Stimulated activated CD4-positive, alpha-beta T cell treated with anti-CD3 and anti-CD28 coated beads, Interleukin-15, amount 100 ng/mL, for 24 hours (primary cell): ENCODE measurements at regions not wholly inside any gene's neighbourhood (a gene's known extent, or its start where the extent isn't known, plus 50 kb on each side); places are given as distances from the start of the nearest gene placed in this dataset.

Experiments used
- DNase-seq: peaks from one replicate; pipeline ENCODE4 v3.0.0-alpha.2; 2020

DNA sequence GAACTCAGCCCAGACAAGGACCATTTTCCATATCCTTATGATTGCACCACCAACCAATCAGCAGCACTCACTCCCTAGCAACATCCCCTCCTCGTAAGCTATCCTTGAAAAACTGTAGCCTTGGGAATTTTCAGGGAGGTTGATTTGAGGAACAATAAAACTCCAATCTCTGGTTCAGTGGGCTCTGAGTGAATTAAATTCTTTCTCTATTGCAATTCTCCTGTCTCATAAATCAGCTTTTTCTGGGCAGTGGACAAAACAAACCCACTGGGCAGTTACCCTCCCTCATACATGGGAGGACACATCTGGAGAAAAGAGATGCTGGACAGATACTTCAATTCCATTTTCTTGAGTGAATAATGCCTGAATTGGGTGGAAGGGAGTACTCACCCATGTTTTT is 115.4 kb upstream of the STXBP5 start:
- DNase-seq: no peak

GRCh38 chr6:147095316-147095715 is 108.9 kb upstream of the STXBP5 start:
- DNase-seq: no peak

DNA sequence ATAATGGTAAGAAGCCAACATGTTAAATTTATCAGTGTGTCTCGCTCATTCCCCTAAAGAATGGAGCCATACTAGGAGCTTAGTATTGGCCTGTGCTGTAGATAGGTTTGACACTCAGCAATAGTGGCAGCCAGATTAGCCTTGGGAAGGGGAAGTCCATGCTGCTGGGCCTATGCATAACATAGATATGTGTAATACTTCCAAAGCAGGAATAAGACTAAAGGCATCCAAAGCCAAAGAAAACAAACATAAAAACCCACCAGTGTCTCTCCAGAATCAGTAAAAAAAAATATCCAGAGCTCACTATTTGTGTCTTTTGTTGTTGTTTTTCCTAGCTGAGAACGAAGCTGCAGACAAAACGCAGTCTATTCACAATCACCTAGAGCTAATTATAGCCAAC is 104.2 kb upstream of the STXBP5 start:
- no peak for DNase-seq

GRCh38 chr6:147103007-147103406 is 101.2 kb upstream of the STXBP5 start:
- DNase-seq: no peak

GRCh38 chr6:147103694-147104093 is 100.5 kb upstream of the STXBP5 start:
- no peak for DNase-seq

DNA sequence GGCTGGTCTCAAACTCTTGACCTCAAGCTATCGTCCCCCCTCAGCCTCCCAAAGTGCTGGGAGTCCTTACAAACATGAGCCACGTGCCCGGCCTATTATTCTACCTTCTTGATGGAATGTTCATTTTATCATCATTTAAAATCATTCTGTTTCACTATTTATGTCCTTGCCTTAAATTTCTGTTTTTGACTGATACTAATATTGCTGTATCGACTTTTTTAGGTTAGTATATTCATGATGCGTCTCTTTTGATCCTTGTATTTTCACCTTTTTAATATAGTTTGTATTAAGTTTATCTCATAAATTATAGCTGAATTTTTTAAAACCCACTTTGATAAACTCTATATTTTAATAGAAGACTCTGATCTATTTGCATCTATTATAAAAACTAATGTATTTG is 98.4 kb upstream of the STXBP5 start:
- no peak for DNase-seq

- no peak for DNase-seq
These were observed 97.3 kb upstream of the STXBP5 start for GRCh38 chr6:147106759-147107401.

DNA sequence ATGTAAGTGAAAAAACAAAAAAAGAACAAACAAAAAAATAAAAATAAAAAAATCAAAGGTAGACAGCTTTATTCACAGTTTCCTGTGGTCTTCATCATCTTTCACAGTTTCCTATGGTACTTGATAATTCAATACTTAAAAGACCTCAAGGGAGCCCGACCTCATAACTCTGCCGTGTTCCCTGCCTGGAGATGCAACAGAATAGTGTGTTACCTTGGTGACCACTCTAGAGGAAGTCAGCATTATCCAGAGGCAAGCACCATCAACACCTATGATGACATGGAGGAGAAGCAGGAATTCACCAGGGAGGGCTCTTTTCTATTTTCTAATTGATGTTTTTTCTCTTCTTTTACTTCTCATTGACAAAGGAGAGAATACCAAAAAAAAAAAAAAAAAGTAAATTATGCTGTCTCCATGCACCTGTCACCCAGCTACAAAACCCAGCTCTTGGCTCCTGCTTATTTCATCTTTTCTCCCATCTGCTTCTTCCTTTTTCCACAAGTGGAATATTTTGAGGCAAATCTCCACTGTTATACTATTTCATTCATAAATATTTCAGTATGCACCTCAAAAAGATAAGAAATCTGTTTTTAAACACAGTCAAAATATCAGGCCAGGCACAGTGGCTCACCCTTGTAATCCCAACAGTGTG is 95.8 kb upstream of the STXBP5 start:
- DNase-seq: no peak

DNA sequence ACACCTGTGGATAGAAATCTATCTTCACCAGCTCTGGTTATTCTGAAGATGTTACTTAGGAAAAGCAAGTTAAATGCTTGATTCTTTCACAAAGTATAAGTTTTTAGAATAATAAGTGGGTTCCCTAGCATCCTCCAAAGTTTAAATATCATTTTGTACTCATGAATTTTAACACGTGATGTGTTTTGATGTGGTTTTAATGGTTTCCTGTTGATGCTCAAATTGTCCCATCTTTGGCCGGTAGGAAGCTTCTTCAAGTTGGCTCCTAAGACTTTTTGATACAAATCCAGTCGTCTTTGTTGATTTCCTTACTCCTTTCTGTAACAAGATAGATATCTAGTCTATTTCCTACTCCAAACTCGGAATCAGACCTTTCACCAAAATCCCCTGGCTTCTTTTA is 94.5 kb upstream of the STXBP5 start:
- no peak for DNase-seq

DNA sequence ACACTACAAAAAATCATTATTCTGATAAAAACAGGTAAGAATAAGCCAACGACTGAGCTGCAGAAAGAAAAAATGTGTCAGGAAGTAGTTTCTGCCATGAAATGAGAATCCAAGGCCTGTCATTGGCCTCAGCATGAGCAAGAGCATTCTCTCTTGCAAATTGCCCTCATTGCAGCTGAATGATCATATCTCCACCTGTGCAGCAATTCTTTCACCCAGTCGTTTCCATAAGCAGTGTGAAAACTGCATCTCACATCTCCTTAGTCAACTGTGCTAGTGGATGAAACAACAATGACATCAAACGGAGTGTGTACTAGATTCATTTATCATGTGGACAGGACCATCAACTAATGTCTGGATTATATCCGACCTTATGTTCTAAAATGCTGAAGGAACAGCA is 88.2 kb upstream of the STXBP5 start:
- no peak for DNase-seq

GRCh38 chr6:147117011-147117410 is 87.2 kb upstream of the STXBP5 start:
- DNase-seq: no peak

GRCh38 chr6:147117580-147117979 is 86.6 kb upstream of the STXBP5 start:
- no peak for DNase-seq

DNA sequence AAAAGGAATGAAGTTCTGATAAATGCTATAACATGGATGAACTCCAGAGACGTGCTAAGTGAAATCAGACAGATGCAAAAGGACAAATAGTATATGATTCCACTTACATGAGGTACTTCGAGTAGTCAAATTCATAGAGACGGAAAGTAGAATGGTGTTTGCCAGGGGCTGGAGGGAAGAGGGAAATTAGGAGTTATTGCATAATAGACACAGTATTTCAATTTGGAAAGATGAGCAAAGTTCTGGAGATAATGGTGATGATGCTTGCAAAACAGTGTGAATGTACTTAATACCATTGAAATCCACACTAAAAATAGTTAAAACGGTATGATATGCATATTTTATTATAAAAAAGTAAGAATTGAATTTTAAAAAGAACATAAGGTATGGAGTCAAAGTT is 84.9 kb upstream of the STXBP5 start:
- DNase-seq: no peak

DNA sequence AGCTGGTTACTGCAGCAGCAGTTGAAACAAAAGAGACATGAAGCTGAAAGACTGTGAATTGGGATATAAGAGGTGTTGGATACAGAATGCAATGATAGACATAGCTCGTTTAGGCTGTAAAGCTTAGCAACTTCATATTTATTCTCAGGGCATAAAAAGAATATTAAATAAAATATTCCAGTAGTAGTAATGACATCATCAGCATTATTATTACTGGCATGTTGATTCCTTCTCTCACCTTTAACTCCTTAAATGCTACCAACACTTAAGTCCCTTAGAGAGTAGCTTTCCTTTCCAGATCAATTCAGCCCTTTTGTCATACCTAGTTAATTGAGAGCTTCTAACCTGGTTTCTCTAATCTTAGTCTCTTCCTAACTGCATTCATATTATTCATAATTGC is 81.4 kb upstream of the STXBP5 start:
- DNase-seq: no peak

GRCh38 chr6:147126618-147127022 is 77.6 kb upstream of the STXBP5 start:
- DNase-seq: no peak

DNA sequence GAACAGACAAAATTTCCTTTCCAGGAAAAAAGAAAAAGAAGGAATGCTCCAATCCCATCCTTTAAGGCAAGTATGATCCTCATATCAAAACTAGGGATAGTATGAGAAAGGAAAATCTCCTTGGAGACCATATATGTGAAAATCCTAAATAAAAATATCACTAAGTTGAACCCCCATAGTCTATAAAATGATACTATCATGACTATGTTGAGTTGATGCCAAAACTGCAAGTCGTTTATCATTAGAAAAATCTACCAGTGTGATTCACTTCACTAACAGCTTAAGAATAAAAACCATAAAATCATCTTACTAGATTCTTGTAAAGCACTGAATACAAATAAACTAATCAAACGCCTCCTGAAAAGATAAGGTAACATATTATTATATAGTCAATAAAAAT is 76.6 kb upstream of the STXBP5 start:
- no peak for DNase-seq

- no peak for DNase-seq
These were observed 76.2 kb upstream of the STXBP5 start for GRCh38 chr6:147128056-147128455.

DNA sequence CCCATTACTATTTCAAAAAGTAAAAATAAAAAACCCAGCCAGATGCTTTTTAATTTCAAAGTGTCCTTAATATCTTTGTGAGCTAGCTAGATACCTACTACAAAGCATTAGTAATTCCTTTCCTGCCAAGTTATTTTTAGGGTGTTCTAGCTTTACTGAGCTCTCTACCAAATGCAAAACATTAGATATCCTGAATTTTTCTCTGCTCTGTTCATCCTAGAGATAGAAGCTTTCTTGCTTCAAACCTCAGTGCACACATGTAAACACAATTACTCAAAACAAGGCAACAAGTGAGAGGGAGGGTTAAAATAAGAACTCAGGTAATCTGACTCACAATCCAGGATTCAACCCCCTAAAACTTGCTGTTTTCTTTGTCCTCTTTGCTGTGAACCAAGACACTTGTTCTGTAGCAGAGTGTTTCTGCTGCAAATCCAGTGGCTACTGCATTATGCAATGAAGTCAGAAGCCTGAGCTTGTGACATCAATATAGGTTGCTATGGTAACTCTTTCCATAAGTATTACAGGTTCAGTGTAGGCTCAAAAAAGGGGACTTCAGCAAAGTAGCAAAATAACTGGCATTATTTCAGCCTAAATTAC is 72.6 kb upstream of the STXBP5 start:
- no peak for DNase-seq

DNA sequence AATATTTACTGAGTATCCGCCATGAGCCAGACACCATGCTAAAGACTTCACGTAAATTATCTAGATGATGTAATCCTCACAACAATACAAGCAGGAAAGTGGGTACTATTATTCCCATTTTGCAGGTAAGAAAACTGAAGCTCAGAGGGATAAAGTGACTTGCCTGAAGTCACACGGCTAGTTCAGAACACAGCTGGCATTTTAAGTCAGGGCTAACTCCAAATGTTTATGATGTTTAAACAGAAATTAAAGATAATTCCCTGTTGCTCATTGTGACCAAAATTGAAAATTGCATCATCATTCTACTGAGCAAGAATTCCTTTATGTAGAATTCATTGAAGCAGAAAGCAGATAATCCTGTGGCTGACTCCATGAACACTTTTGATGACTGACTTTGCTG is 71.3 kb upstream of the STXBP5 start:
- no peak for DNase-seq

DNA sequence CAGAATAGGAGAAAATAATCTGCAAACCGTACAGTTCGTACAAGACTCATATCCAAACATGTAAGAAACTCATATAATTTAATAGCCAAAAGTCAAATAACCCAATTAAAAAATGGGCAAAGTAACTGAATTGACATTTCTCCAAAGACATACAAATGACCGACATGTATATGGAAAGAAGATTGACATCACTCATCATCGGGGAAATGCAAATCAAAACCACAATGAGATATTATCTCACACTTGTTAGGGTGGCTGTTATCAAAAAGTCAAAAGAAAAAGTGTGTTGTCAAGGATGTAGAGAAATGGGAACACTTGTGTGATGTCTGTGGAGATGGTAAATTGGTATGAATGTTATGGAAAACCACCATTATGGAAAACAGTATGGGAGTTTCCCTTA is 70.5 kb upstream of the STXBP5 start:
- no peak for DNase-seq

GRCh38 chr6:147135211-147135681 is 69.0 kb upstream of the STXBP5 start:
- no peak for DNase-seq

GRCh38 chr6:147136057-147136456 is 68.2 kb upstream of the STXBP5 start:
- DNase-seq: no peak

DNA sequence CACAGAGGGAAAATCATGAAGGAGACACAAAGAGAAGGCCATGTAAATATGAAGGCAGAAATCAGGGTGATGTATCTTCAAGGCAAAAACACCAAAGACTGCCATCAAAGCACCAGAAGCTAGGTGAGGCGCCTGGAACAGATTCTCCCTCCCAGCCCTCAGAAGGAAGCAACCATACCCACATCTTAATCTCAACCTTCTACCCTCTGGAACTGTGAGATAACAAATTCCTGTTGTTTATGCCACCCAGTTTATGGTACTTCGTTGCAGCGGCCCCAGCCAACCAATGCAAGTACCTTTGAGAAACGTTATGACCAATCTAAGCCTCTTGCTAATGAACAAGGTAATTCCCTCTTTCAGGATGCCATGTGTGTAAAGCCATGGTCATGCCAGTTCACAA is 66.2 kb upstream of the STXBP5 start:
- DNase-seq: no peak

- DNase-seq: no peak
These were observed 65.4 kb upstream of the STXBP5 start for GRCh38 chr6:147138835-147139234.
